Neural progenitor cell (in vitro differentiated cells): ENCODE measurements at regions not wholly inside any gene's neighbourhood (a gene's known extent, or its start where the extent isn't known, plus 50 kb on each side); places are given as distances from the start of the nearest gene placed in this dataset.

Experiments used
- EZH2 ChIP-seq: fragments of 200-600 bp; sonication (generic); IDR thresholded peaks from 2 replicates; pipeline ENCODE4 v1.6.1; 2017; ENCODE audit warnings: antibody characterized with exemption, mild to moderate bottlenecking, moderate library complexity
- TF ChIP-seq, protein P1 (sequence below): fragments of 200-600 bp; sonication (generic); IDR thresholded peaks from 2 replicates; pipeline ENCODE4 v1.5.1; 2017; ENCODE audit warnings: antibody characterized with exemption, mild to moderate bottlenecking

DNA sequence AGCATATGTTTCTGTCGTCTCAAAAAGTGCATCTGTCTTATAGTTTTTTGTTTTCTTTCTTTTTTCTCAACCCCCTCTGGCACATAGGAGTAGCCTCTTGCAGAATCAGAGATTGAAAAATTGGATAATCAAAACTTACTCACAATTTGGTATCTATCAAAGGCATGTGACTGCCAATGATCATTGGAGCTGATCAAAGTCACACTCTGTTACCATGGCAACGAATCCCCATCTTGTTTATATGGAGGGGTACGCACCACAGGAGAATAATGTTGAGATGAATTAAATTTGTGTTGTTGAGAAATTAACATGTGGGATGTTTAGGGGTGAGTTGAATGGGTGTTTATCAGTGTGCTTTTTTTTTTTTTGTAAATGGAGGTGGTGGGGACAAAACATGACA is 458.3 kb upstream of the FANCL start:
- TF ChIP-seq, protein P1, sequence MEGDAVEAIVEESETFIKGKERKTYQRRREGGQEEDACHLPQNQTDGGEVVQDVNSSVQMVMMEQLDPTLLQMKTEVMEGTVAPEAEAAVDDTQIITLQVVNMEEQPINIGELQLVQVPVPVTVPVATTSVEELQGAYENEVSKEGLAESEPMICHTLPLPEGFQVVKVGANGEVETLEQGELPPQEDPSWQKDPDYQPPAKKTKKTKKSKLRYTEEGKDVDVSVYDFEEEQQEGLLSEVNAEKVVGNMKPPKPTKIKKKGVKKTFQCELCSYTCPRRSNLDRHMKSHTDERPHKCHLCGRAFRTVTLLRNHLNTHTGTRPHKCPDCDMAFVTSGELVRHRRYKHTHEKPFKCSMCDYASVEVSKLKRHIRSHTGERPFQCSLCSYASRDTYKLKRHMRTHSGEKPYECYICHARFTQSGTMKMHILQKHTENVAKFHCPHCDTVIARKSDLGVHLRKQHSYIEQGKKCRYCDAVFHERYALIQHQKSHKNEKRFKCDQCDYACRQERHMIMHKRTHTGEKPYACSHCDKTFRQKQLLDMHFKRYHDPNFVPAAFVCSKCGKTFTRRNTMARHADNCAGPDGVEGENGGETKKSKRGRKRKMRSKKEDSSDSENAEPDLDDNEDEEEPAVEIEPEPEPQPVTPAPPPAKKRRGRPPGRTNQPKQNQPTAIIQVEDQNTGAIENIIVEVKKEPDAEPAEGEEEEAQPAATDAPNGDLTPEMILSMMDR: no peak
- TF ChIP-seq EZH2: no peak
